ENCODE measurements at regions not wholly inside any gene's neighbourhood (a gene's known extent, or its start where the extent isn't known, plus 50 kb on each side); places are given as distances from the start of the nearest gene placed in this dataset.
"Not testable (repeated sequence)": the region's sequence is repeated elsewhere in the genome, so short reads cannot be mapped to it uniquely, and the experiment has no call there.

GRCh38 chr4:38534344-38535045 is 129.5 kb upstream of the KLF3 start:
- Histone ChIP-seq H3K4me3 (replicated peaks; ENCODE audit: insufficient read depth, low read length) (no peak overlapping the region), H3K27me3 (ENCODE audit: insufficient read depth, poor library complexity, severe bottlenecking) (no peaks in the 10 kb centered on the region), H3K27ac (replicated peaks) (no peak overlapping the region)
- no peak for DNase-seq (ENCODE audit: low read depth in 1 of 2, low spot score in 1 of 2)
- TF ChIP-seq POLR2AphosphoS5 (IDR thresholded peaks at IDR 0.05; ENCODE audit: low read depth) (no peak), SPI1 (IDR thresholded peaks at IDR 0.05; ENCODE audit: borderline replicate concordance, low read depth) (no peak), REST (IDR thresholded peaks at IDR 0.05; ENCODE audit: insufficient replicate concordance, low read depth) (no peak), GABPA (IDR thresholded peaks at IDR 0.05; ENCODE audit: low read depth) (no peak), CTCF (IDR thresholded peaks at IDR 0.05; ENCODE audit: insufficient read depth, low read length) (no peak)

GRCh38 chr4:38535071-38535470 is 128.9 kb upstream of the KLF3 start:
- H3K4me3 ChIP-seq (replicated peaks; ENCODE audit: insufficient read depth, low read length): not testable (repeated sequence)

GRCh38 chr4:38535717-38536116 is 128.3 kb upstream of the KLF3 start:
- no peak for DNase-seq (ENCODE audit: low read depth in 1 of 2, low spot score in 1 of 2)
- H3K27ac ChIP-seq (replicated peaks): no peak overlapping the region
- H3K4me3 ChIP-seq (replicated peaks; ENCODE audit: insufficient read depth, low read length): no peak overlapping the region
- no peaks in the 10 kb centered on the region for H3K27me3 ChIP-seq (ENCODE audit: insufficient read depth, poor library complexity, severe bottlenecking)
- TF ChIP-seq CTCF (IDR thresholded peaks at IDR 0.05; ENCODE audit: insufficient read depth, low read length) (no peak), GABPA (IDR thresholded peaks at IDR 0.05; ENCODE audit: low read depth) (no peak), POLR2AphosphoS5 (IDR thresholded peaks at IDR 0.05; ENCODE audit: low read depth) (no peak), SPI1 (IDR thresholded peaks at IDR 0.05; ENCODE audit: borderline replicate concordance, low read depth) (no peak), REST (IDR thresholded peaks at IDR 0.05; ENCODE audit: insufficient replicate concordance, low read depth) (no peak)

More at GRCh38 chr4:38535071-38535470, 128.9 kb upstream of the KLF3 start:
- not testable (repeated sequence) for H3K27me3 ChIP-seq (ENCODE audit: insufficient read depth, poor library complexity, severe bottlenecking); H3K27ac ChIP-seq (replicated peaks); DNase-seq (ENCODE audit: low read depth in 1 of 2, low spot score in 1 of 2)

GRCh38 chr4:38536716-38537115 is 127.3 kb upstream of the KLF3 start:
- Histone ChIP-seq H3K27ac (replicated peaks) (no peak overlapping the region), H3K27me3 (ENCODE audit: insufficient read depth, poor library complexity, severe bottlenecking) (no peaks in the 10 kb centered on the region), H3K4me3 (replicated peaks; ENCODE audit: insufficient read depth, low read length) (no peak overlapping the region)
- no peak for DNase-seq (ENCODE audit: low read depth in 1 of 2, low spot score in 1 of 2)
- TF ChIP-seq GABPA (IDR thresholded peaks at IDR 0.05; ENCODE audit: low read depth): no peak
- TF ChIP-seq REST (IDR thresholded peaks at IDR 0.05; ENCODE audit: insufficient replicate concordance, low read depth): no peak
- TF ChIP-seq SPI1 (IDR thresholded peaks at IDR 0.05; ENCODE audit: borderline replicate concordance, low read depth): no peak
- no peak for TF ChIP-seq CTCF (IDR thresholded peaks at IDR 0.05; ENCODE audit: insufficient read depth, low read length)
- no peak for TF ChIP-seq POLR2AphosphoS5 (IDR thresholded peaks at IDR 0.05; ENCODE audit: low read depth)

Data from HL-60 (cell line).